ENCODE measurements at regions not wholly inside any gene's neighbourhood (a gene's known extent, or its start where the extent isn't known, plus 50 kb on each side); places are given as distances from the start of the nearest gene placed in this dataset.

DNA sequence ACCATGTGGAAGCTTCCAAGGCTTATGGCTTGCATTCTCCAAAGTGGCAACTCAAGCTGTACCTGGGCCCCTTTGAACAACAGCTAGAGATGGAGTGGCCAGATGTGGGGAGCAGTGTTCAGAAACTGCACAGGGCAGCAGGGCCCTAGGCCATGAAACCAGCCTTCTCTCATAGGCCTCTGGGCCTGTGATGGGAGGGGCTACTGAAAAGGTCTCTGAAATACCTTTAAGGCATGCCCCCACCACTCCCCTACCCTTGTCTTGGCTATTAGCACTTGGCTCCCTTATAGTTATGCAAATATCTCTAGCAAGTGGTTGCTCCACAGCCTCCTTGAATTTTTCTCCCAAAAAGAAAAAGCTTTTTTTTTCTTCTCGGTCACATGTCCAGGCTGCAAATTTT lies 1014.6 kb downstream of the DTWD2 start:
- H3K4me3 Mint-ChIP-seq = no peak overlapping the region
- H3K27ac Mint-ChIP-seq = no peak overlapping the region
- no peaks in the 10 kb centered on the region for H3K36me3 Mint-ChIP-seq (ENCODE audit: low read depth)
- no peak for ATAC-seq (replicated peaks)
- H3K9me3 Mint-ChIP-seq = peaks cover 7% of the 10 kb centered on the region
- H3K27me3 Mint-ChIP-seq = no peaks in the 10 kb centered on the region
- H3K4me1 Mint-ChIP-seq = no peaks in the 10 kb centered on the region

DNA sequence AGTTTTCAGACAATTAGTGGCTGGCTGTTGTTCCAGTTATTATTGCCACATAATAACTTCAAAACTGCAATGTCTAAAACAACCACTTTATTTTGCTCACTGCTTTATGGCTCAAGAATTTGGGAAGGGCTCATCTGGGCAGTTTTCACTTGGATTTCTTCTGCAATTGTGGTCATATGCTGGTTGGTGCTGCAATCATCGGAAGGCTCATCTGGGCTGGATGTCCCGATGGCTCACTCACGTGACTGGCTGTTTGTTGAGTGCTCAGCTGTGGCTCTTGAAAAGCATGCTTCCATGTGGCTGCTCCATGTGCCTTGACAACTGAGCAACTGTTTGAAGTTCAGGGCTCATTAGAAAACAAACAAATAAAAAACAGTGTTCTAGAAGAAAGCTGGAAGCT lies 1032.5 kb downstream of the DTWD2 start:
- Mint-ChIP-seq H3K4me3 (no peak overlapping the region), H3K36me3 (ENCODE audit: low read depth) (no peaks in the 10 kb centered on the region), H3K4me1 (no peaks in the 10 kb centered on the region), H3K27me3 (no peaks in the 10 kb centered on the region), H3K27ac (no peak overlapping the region), H3K9me3 (peaks cover 10% of the 10 kb centered on the region)
- no peak for ATAC-seq (replicated peaks)

DNA sequence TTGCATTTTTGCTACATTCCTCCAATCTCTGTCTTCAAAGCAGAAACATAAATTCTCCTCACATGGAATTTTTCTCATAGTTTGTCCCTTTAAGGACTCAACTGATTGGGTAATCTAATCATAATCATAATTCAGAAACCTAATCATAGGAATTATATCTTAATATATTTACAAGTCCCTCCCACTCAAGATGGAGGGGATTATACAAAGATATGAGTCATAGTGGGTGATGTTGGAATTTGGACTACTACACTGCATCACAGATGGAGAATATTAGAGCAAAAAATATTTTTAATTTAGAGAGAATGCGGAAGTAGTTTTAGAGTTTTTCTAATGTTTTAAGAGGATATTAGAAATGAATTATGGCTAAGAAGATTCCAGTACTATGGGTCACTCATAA lies 1034.0 kb downstream of the DTWD2 start:
- H3K4me1 Mint-ChIP-seq = no peaks in the 10 kb centered on the region
- H3K36me3 Mint-ChIP-seq (ENCODE audit: low read depth) = no peaks in the 10 kb centered on the region
- no peak overlapping the region for H3K27ac Mint-ChIP-seq
- no peak for ATAC-seq (replicated peaks)
- H3K9me3 Mint-ChIP-seq = peaks cover 16% of the 10 kb centered on the region
- H3K4me3 Mint-ChIP-seq = no peak overlapping the region
- H3K27me3 Mint-ChIP-seq = no peaks in the 10 kb centered on the region

DNA sequence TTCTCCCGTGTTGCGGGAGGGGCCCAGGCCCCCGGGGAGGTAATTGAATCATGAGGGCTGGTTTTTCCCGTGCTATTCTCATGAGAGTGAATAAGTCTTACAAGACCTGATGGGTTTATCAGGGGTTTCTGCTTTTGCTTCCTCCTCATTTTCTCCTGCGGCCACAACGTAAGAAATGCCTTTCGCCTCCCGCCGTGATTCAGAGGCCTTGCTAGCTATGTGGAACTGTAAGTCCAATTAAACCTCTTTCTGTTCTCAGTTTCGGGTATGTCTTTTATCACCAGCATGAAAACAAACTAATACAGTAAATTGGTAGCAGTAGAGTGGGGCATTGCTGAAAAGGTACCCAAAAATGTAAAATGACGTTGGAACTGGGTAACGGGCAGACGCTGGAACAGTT lies 1035.1 kb downstream of the DTWD2 start:
- Mint-ChIP-seq H3K4me3 (no peak overlapping the region), H3K27me3 (no peaks in the 10 kb centered on the region), H3K27ac (no peak overlapping the region), H3K9me3 (peaks cover 17% of the 10 kb centered on the region), H3K4me1 (no peaks in the 10 kb centered on the region), H3K36me3 (ENCODE audit: low read depth) (no peaks in the 10 kb centered on the region)
- no peak for ATAC-seq (replicated peaks)

DNA sequence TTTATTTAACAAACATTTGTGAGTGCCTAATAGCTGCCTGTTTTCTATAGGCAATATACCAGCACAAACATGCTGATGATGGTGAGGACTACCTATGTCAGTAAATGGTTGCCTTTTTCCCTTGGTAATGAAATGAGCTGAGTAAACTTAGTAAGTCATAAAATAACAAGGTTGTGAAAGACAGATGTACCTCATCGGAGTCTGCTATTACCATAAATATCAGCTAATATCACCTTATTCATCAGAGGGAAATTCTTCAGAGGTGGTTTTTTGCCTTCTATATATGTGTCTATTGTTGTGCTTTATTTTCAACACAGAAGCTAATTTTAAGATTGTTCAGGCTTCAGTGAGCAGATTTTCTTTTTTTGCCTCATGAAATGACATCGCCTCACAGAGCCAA lies 1040.5 kb downstream of the DTWD2 start:
- Mint-ChIP-seq H3K4me1 (no peaks in the 10 kb centered on the region), H3K27me3 (no peaks in the 10 kb centered on the region), H3K9me3 (peaks cover 20% of the 10 kb centered on the region), H3K27ac (no peak overlapping the region), H3K4me3 (no peak overlapping the region), H3K36me3 (ENCODE audit: low read depth) (no peaks in the 10 kb centered on the region)
- ATAC-seq (replicated peaks) = no peak

DNA sequence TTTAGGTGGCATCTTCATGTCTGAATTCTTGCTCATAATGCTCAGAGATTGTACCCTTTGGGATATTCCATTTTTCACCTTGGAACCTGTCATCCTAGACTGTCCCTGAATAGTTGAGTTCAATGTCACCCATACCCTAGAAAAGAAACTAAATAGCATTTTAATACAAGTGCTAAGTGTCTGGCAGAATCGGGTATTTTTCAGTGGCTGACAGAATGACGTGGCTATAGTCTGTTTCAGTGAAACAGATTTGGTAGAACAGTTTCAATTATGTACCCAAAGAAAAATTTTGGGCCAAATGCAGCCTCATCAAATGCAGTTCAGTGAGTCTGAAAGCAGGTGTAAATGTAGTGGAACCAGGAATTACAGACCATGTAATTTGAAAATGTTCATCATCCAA lies 1041.2 kb downstream of the DTWD2 start:
- no peak for ATAC-seq (replicated peaks)
- no peak overlapping the region for H3K27ac Mint-ChIP-seq
- H3K9me3 Mint-ChIP-seq = peaks cover 17% of the 10 kb centered on the region
- no peak overlapping the region for H3K4me3 Mint-ChIP-seq
- H3K27me3 Mint-ChIP-seq = no peaks in the 10 kb centered on the region
- H3K36me3 Mint-ChIP-seq (ENCODE audit: low read depth) = no peaks in the 10 kb centered on the region
- no peaks in the 10 kb centered on the region for H3K4me1 Mint-ChIP-seq

DNA sequence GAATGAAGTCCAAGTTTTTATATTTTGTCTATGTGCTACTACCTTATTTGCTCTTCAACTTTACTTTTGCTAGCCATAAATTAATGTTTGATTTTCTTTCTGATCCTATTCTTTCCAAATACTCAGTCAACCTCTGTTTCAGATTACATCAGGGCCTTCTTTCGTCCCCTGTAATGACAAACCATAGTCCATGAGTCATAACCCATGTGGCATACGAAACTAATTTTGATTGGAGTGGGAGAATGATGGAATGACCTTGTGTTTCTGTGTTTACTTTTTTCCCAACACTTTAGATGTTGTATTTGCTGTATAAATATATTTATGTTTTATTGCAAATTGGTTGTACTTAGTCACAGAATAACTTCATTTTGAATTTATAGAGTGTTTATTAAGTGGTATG lies 1043.1 kb downstream of the DTWD2 start:
- ATAC-seq (replicated peaks) = no peak
- no peak overlapping the region for H3K27ac Mint-ChIP-seq
- H3K27me3 Mint-ChIP-seq = no peaks in the 10 kb centered on the region
- H3K4me1 Mint-ChIP-seq = no peaks in the 10 kb centered on the region
- H3K4me3 Mint-ChIP-seq = no peak overlapping the region
- H3K36me3 Mint-ChIP-seq (ENCODE audit: low read depth) = no peaks in the 10 kb centered on the region
- peaks cover 20% of the 10 kb centered on the region for H3K9me3 Mint-ChIP-seq

DNA sequence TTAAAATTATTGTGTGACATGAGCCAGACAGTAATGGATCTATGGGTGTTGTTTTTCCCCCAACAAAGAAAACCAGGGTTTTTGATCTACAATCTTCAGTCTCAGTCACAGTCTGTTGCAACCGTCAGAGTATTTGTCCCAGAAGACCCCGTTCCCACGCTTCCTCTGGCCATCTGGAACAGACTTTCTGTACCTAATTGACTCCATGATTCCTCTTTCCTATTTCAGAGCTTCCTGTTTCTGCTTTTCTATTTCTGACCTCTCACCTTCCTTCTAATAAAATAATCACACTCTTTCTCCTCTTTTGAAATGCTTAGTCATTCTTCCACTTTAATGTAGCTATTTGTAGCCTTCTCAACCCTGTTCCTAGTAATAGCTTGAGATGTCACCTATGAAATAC lies 1044.8 kb downstream of the DTWD2 start:
- H3K36me3 Mint-ChIP-seq (ENCODE audit: low read depth) = no peaks in the 10 kb centered on the region
- H3K4me3 Mint-ChIP-seq = no peak overlapping the region
- no peaks in the 10 kb centered on the region for H3K27me3 Mint-ChIP-seq
- peaks cover 17% of the 10 kb centered on the region for H3K9me3 Mint-ChIP-seq
- no peak for ATAC-seq (replicated peaks)
- H3K4me1 Mint-ChIP-seq = no peaks in the 10 kb centered on the region
- no peak overlapping the region for H3K27ac Mint-ChIP-seq

DNA sequence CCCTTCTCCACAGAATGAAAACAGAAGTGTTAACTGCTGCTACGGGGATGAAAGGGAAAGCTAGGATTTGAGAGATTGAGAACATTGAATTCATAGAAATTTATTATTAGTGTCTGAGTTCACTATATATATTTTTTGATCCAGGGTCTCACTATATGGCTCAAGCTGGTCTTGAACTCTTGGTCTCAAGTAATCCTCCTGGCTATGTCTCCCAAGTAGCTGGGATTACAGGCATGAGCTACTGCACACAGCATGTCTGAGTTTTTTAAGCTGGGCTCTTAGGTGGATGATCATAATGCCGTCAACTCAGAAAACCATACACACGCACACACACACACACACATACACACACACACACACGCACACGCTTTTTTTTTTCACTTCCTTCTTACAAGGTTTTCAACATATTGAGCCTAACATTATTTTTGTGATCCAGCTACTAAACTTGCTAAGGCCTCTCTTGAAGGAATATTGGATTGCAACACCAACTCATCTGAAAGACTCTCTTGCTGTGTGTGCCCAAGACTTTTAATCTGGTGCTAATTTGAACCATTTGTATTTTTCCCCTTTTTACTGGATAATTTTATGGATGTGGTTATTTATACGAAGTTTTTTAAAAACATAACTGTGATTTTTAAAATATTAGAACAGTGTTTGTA lies 1045.4 kb downstream of the DTWD2 start:
- no peak overlapping the region for H3K4me3 Mint-ChIP-seq
- no peaks in the 10 kb centered on the region for H3K27me3 Mint-ChIP-seq
- no peak for ATAC-seq (replicated peaks)
- H3K36me3 Mint-ChIP-seq (ENCODE audit: low read depth) = no peaks in the 10 kb centered on the region
- H3K9me3 Mint-ChIP-seq = peaks cover 21% of the 10 kb centered on the region
- H3K4me1 Mint-ChIP-seq = no peaks in the 10 kb centered on the region
- no peak overlapping the region for H3K27ac Mint-ChIP-seq

DNA sequence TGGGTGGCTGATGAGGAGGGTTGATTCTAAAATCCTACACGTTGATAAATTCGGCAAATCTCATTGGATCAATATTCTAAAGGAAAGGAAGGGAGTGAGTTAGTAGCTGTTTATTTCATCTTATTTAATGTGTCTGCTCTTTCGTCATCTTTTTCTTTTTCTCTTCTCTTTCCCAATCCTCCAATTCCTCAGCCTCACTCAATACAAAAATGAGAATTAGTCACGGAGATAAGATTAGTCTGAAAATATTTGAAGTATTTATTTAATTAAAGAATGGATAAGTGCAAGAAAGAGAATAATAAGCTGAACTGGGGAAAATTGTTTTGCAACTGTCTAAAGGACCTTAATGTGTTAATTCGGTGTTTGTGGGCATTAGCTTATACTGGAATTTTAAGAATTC lies 1095.1 kb downstream of the DTWD2 start:
- Mint-ChIP-seq H3K4me1 (no peaks in the 10 kb centered on the region), H3K36me3 (ENCODE audit: low read depth) (no peaks in the 10 kb centered on the region), H3K27ac (no peak overlapping the region), H3K4me3 (no peak overlapping the region), H3K9me3 (peaks cover 5% of the 10 kb centered on the region), H3K27me3 (no peaks in the 10 kb centered on the region)
- ATAC-seq (replicated peaks) = no peak

DNA sequence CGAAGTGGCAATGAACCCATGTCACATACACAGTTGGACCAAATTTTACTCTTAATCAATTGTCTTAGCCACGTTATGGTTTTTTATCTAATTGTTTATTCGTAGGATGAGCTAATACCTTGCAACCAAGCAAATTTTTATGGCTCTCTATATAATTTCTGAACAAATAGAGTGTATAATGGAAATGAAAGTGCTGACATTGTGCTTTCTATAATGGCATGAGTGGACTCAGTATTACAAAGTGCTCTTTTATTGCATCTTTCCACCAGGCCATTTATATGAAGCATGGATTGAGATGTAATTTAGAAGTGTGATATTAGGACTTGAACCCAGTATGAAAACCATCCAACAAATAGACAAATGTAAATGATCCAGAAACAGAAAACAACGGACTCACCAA lies 1096.0 kb downstream of the DTWD2 start:
- H3K36me3 Mint-ChIP-seq (ENCODE audit: low read depth) = no peaks in the 10 kb centered on the region
- H3K27ac Mint-ChIP-seq = no peak overlapping the region
- no peak for ATAC-seq (replicated peaks)
- peaks cover 5% of the 10 kb centered on the region for H3K9me3 Mint-ChIP-seq
- no peaks in the 10 kb centered on the region for H3K4me1 Mint-ChIP-seq
- H3K27me3 Mint-ChIP-seq = no peaks in the 10 kb centered on the region
- H3K4me3 Mint-ChIP-seq = no peak overlapping the region

DNA sequence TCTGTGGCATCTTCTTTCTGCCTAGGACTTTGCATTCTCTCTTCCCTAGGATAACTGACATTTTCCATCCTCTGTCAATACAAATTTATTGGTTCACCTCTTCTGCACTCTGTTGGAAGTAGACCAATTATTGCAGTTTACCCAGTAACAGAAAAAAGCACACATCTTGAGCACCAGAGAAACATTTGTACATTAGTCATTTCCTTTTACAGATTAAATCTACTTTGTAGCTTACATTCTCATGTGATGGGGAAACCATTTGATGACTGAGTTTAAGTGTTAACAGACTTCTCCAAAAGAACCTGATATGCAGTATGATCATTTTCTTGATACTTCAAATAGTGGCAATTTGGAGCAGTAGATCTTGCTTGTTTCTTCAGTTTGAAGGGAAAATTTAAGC lies 1098.8 kb downstream of the DTWD2 start:
- Mint-ChIP-seq H3K4me1 (no peaks in the 10 kb centered on the region), H3K36me3 (ENCODE audit: low read depth) (no peaks in the 10 kb centered on the region), H3K27me3 (no peaks in the 10 kb centered on the region), H3K9me3 (peaks cover 5% of the 10 kb centered on the region), H3K27ac (no peak overlapping the region), H3K4me3 (no peak overlapping the region)
- no peak for ATAC-seq (replicated peaks)

DNA sequence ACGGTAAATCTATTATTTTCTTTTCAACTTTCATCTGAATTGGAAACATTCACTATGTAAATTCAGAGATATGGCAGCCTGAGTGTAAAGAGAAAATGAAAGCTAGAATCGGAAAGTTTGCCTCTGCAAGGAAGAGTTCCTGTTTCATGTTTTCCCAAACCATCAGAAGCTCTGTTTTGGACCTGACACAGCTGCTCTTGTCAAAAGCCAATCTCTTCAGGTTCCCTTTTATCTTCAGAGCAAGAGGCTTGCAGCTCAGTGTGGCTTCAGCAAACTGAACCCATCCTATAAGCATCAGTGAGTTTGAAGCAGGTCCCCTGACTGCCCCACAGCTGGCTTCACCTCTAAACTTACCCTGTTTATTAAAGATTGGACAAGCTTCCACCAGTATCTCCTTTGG lies 1099.7 kb downstream of the DTWD2 start:
- Mint-ChIP-seq H3K9me3 (peaks cover 3% of the 10 kb centered on the region), H3K4me1 (no peaks in the 10 kb centered on the region), H3K36me3 (ENCODE audit: low read depth) (no peaks in the 10 kb centered on the region), H3K4me3 (no peak overlapping the region), H3K27me3 (no peaks in the 10 kb centered on the region), H3K27ac (no peak overlapping the region)
- no peak for ATAC-seq (replicated peaks)

DNA sequence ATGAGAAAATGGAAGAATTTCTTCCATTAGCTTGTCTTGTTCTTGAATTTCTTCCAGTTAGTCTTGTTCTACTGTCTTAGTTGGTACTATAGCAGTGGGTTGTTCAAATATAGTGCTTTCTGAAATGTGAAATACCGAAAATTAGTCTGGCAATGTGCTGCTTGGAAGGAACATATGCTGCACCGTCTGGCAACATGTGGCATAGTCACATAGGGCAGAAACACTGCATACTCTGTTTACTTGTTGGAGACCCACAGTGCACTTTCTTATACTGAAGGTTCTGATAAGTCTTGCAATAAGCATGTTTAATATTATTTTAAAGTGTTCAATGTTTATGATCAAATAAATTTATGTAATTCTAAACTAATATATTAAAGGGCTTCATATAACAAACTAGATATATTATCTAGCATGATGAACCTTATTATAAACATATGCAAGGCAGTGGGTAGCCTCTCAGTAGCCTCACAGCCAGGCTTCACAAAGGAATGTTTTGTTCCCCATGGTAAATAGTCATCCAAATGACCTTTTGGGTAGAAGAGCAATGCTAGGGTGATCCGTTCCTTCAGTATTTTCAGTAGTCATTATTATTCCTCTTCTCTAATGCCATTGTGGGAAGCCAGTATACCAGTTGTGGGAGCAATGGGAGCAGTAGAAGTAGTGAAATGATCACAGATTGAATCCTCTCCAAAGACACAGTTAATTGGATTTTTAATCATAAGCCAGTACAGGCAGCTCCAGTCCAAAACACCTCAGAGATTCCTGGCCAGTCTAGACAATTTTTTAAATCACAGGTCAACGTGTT lies 1106.7 kb downstream of the DTWD2 start:
- no peak for ATAC-seq (replicated peaks)
- H3K27ac Mint-ChIP-seq = no peak overlapping the region
- no peaks in the 10 kb centered on the region for H3K36me3 Mint-ChIP-seq (ENCODE audit: low read depth)
- H3K4me1 Mint-ChIP-seq = no peaks in the 10 kb centered on the region
- H3K4me3 Mint-ChIP-seq = no peak overlapping the region
- no peaks in the 10 kb centered on the region for H3K27me3 Mint-ChIP-seq
- H3K9me3 Mint-ChIP-seq = peaks cover 7% of the 10 kb centered on the region

DNA sequence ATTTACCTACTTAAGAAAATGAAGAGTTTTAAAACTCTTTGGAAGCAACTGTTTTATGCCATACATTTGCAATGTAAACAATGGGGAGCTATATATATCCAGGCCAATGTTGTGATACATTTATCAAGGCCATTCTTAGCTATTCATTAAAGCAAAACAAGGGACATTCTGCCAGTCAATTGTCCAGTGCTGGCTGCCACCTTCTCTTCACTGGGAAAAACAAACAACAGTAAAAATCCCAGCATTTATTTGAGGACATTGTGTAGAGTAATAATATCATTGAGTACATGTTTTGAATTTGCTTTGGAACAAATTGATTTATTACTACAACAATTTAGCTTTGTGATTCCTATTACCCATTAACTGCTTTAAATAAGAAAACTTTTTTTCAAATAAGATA lies 1107.4 kb downstream of the DTWD2 start:
- Mint-ChIP-seq H3K4me3 (no peak overlapping the region), H3K36me3 (ENCODE audit: low read depth) (no peaks in the 10 kb centered on the region), H3K9me3 (peaks cover 4% of the 10 kb centered on the region), H3K27me3 (no peaks in the 10 kb centered on the region), H3K27ac (no peak overlapping the region), H3K4me1 (no peaks in the 10 kb centered on the region)
- no peak for ATAC-seq (replicated peaks)
